ENCODE measurements at regions not wholly inside any gene's neighbourhood (a gene's known extent, or its start where the extent isn't known, plus 50 kb on each side); places are given as distances from the start of the nearest gene placed in this dataset.

DNA sequence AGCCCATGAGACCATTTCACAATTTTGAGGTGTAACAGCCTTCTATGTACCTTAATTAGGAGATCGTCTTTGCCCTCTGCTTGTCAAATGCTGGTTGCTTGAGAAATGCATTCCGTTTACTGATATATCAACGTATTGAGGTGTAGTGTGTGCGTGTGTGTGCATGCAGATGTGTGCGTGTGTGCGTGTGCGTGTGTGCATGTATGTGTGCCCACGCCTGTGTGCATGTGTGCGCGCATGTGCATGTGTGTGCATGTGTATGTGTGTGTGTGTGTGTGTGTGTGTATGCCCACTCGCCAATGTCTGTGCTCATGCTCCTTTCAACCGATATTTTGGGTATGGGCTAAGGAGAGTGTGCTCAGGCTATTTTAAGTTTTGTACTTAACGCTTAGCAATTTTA is 81.5 kb upstream of the ZFHX3 start:
- 90% methylated on average over 13 of the region's 13 CpGs for whole genome bisulfite sequencing
- TF ChIP-seq EP300 (IDR thresholded peaks at IDR 0.05), result no peak
- TF ChIP-seq POLR2A (IDR thresholded peaks at IDR 0.05; ENCODE audit: low read depth), result no peak
- TF ChIP-seq, protein P1, sequence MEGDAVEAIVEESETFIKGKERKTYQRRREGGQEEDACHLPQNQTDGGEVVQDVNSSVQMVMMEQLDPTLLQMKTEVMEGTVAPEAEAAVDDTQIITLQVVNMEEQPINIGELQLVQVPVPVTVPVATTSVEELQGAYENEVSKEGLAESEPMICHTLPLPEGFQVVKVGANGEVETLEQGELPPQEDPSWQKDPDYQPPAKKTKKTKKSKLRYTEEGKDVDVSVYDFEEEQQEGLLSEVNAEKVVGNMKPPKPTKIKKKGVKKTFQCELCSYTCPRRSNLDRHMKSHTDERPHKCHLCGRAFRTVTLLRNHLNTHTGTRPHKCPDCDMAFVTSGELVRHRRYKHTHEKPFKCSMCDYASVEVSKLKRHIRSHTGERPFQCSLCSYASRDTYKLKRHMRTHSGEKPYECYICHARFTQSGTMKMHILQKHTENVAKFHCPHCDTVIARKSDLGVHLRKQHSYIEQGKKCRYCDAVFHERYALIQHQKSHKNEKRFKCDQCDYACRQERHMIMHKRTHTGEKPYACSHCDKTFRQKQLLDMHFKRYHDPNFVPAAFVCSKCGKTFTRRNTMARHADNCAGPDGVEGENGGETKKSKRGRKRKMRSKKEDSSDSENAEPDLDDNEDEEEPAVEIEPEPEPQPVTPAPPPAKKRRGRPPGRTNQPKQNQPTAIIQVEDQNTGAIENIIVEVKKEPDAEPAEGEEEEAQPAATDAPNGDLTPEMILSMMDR (IDR thresholded peaks at IDR 0.05), result no peak
- no peak for TF ChIP-seq POLR2AphosphoS5 (IDR thresholded peaks at IDR 0.05)
- peaks cover 0 to 5% (median 0%) of the 10 kb centered on the region in 4 donors for H3K27me3 ChIP-seq

DNA sequence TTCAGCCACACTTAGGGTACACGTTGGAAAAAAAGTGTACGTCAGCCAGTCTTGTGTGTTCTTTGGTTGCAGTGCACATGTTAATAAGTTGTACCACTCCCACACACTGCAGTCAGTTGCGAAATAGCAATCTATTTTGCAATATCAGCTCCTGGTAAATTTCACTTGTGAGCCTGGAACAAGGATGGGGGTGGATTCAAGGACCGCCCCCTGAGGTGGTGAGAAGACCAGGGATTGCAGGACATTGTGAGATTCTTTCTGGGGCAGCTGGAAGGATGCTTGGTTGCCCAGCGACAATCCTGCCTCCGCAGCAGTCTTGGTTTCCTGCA is 78.6 kb upstream of the ZFHX3 start:
- no peak for DNase-seq (ENCODE audit: extremely low spot score)
- peaks cover 0 to 10% (median 9%) of the 10 kb centered on the region in 4 donors for H3K4me1 ChIP-seq
- TF ChIP-seq, protein P1 (IDR thresholded peaks at IDR 0.05), result no peak
- TF ChIP-seq EP300 (IDR thresholded peaks at IDR 0.05) (no peak), POLR2AphosphoS5 (IDR thresholded peaks at IDR 0.05) (peak in 1 of 2 donors; percentile 43), POLR2A (IDR thresholded peaks at IDR 0.05; ENCODE audit: low read depth) (no peak)
- peaks cover 0 to 4% (median 0%) of the 10 kb centered on the region in 4 donors for H3K9me3 ChIP-seq
- WGBS, result 73% methylated on average over 6 of the region's 6 CpGs
- peak overlapping the region in 1 of 4 donors; percentile 47 for H3K27ac ChIP-seq (replicated peaks in 1 of 4)
- H3K36me3 ChIP-seq, result no peaks in the 10 kb centered on the region
- peaks cover 0 to 6% (median 0%) of the 10 kb centered on the region in 4 donors for H3K27me3 ChIP-seq
- H3K4me3 ChIP-seq, result no peak overlapping the region
- intact Hi-C loops (cut with DNase I), result no loop called here

More for the DNA sequence above, 81.5 kb upstream of the ZFHX3 start:
- H3K27ac ChIP-seq (replicated peaks in 1 of 4), result no peak overlapping the region
- H3K9me3 ChIP-seq, result peaks cover 0 to 4% (median 0%) of the 10 kb centered on the region in 4 donors
- H3K4me1 ChIP-seq, result peaks cover 0 to under 1% (median 0%) of the 10 kb centered on the region in 4 donors
- no peak for DNase-seq (ENCODE audit: extremely low spot score)
- no peaks in the 10 kb centered on the region for H3K36me3 ChIP-seq
- H3K4me3 ChIP-seq, result no peak overlapping the region
- intact Hi-C loops (cut with DNase I), result no loop called here

DNA sequence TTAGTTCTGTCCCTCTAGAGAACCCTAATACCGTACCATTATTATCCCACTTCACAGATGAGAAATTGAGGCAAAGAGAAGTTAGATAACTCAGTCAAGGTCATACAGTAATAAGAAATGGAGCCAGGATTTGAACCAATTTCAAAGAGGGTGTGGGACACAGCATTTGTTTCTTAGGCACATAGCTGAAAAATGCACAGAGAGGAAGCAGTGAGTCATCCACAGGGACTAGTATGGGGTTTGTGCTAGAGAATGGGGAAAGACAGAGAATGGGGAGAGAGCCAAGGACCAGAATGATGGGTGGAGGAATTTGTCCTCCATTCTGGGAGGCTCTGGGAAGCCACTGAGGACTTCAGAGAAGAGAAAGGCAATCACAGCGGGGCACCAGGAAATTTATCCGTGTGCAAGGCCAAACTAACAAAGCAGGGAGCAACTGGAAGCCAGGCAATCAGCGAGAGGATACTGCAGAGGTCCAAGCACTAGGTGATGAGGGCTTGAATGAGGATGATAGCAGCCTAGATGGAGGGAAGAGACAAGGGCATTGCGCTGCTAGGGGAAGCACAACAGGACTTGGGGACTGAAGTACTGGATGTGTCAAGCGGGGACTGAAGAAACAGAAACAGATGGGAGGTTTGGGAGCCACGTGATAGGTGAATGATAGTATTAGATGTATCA is 78.1 kb upstream of the ZFHX3 start:
- Histone ChIP-seq H3K27me3 (peaks cover 0 to 6% (median 0%) of the 10 kb centered on the region in 4 donors), H3K27ac (replicated peaks in 1 of 4) (peak overlapping the region in 2 of 4 donors; percentile 6 to 47), H3K9me3 (peaks cover 0 to 4% (median 0%) of the 10 kb centered on the region in 4 donors), H3K36me3 (no peaks in the 10 kb centered on the region), H3K4me1 (peaks cover 0 to 10% (median 9%) of the 10 kb centered on the region in 4 donors), H3K4me3 (no peak overlapping the region)
- 78% methylated on average over 7 of the region's 7 CpGs for WGBS
- intact Hi-C loops (cut with DNase I), result no loop called here
- no peak for DNase-seq (ENCODE audit: extremely low spot score)
- no peak for TF ChIP-seq POLR2AphosphoS5 (IDR thresholded peaks at IDR 0.05)
- no peak for TF ChIP-seq EP300 (IDR thresholded peaks at IDR 0.05)
- TF ChIP-seq, protein P1 (IDR thresholded peaks at IDR 0.05), result no peak
- TF ChIP-seq POLR2A (IDR thresholded peaks at IDR 0.05; ENCODE audit: low read depth), result no peak

DNA sequence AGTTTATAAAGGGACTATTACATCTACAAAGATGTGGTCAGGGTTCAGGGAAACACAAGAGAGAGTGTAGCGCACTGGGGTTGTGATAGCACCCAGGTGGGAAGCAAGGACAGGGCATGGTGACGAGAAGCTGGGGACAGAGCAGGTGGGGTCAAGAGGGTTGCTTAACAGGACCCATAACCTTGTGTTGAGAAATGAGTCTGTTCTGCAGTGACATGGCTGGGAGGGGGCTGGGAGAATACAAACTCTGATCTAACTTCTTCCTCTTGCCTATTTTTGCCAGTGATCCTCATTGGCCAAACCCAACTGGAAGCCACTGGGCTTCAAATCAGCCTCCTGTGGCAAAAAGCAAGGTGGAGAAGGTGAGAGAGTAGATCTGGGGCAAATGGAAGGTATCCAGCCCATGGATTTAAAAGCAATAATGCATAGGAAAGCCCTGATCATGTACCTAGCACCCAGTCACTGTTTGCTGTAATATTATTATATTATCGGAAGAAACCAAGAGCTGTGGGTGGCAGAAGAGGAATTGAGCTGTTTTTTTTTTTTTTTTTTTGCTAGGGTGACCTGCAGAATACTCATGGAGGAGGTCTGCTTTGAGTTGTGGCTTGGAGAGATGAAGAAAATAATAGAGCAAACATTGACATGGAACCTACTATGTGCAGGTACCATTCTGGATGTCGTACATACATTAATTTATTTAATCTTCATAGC is 76.9 kb upstream of the ZFHX3 start:
- Histone ChIP-seq H3K4me1 (peaks cover 0 to 10% (median 9%) of the 10 kb centered on the region in 4 donors), H3K27me3 (peaks cover 0 to 6% (median 0%) of the 10 kb centered on the region in 4 donors), H3K4me3 (no peak overlapping the region), H3K27ac (replicated peaks in 1 of 4) (no peak overlapping the region), H3K36me3 (no peaks in the 10 kb centered on the region), H3K9me3 (peaks cover 0 to 4% (median 0%) of the 10 kb centered on the region in 4 donors)
- intact Hi-C loops (cut with DNase I), result no loop called here
- DNase-seq (ENCODE audit: extremely low spot score), result no peak
- TF ChIP-seq, protein P1 (IDR thresholded peaks at IDR 0.05), result no peak
- TF ChIP-seq EP300 (IDR thresholded peaks at IDR 0.05) (no peak), POLR2A (IDR thresholded peaks at IDR 0.05; ENCODE audit: low read depth) (no peak), POLR2AphosphoS5 (IDR thresholded peaks at IDR 0.05) (no peak)
- WGBS, result 88% methylated on average over 4 of the region's 4 CpGs
